ENCODE measurements at regions not wholly inside any gene's neighbourhood (a gene's known extent, or its start where the extent isn't known, plus 50 kb on each side); places are given as distances from the start of the nearest gene placed in this dataset.

DNA sequence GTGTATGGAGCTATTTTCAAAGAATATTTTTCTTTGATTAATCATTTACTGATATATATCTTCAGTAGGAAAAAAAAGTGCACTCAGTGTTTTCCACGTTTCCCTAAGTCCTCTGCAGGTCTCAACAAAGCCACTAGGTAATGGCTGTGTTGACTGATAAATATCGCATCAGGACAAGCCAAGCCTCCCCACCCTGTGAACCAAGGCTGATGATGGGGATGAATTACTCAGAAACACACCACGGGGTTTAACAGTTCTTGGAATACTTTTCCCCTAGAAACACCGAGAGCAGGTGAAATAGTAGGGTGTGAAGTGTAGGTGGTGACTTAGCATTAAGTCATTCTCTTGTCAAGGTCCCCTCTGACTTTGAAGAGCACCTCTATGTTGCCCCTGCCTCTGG is 423.5 kb upstream of the IGFBP3 start:
- H3K27me3 Mint-ChIP-seq (ENCODE audit: low read depth) = no peaks in the 10 kb centered on the region
- TF ChIP-seq, protein P1, sequence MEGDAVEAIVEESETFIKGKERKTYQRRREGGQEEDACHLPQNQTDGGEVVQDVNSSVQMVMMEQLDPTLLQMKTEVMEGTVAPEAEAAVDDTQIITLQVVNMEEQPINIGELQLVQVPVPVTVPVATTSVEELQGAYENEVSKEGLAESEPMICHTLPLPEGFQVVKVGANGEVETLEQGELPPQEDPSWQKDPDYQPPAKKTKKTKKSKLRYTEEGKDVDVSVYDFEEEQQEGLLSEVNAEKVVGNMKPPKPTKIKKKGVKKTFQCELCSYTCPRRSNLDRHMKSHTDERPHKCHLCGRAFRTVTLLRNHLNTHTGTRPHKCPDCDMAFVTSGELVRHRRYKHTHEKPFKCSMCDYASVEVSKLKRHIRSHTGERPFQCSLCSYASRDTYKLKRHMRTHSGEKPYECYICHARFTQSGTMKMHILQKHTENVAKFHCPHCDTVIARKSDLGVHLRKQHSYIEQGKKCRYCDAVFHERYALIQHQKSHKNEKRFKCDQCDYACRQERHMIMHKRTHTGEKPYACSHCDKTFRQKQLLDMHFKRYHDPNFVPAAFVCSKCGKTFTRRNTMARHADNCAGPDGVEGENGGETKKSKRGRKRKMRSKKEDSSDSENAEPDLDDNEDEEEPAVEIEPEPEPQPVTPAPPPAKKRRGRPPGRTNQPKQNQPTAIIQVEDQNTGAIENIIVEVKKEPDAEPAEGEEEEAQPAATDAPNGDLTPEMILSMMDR (IDR thresholded peaks at IDR 0.05; ENCODE audit: unreplicated experiment in 3 of 3) = no peak
- no peak overlapping the region for H3K4me3 Mint-ChIP-seq
- H3K36me3 Mint-ChIP-seq (ENCODE audit: low read depth) = no peaks in the 10 kb centered on the region
- no peak overlapping the region for H3K27ac Mint-ChIP-seq
- peaks cover 10% of the 10 kb centered on the region for H3K9me3 Mint-ChIP-seq
- no peaks in the 10 kb centered on the region for H3K4me1 Mint-ChIP-seq

DNA sequence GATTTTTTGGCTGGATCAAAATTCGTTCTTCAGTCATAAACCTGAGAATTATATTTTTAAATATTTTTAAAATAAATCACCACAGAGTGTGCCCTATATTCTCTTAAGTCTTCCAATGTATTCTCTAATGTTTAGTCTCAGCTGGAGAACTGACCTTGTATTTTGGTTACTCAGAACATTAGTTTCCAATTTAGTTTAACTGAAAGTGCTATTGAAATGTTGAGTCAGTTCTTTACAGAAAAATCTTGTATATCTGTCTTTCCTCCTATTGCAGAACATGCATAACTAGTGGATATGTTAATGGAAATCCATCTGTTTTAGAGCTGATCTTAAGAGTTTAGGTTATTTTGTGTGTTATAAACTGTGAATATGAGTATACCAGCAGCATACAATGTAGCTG is 422.7 kb upstream of the IGFBP3 start:
- H3K36me3 Mint-ChIP-seq (ENCODE audit: low read depth) = no peaks in the 10 kb centered on the region
- H3K27me3 Mint-ChIP-seq (ENCODE audit: low read depth) = no peaks in the 10 kb centered on the region
- no peaks in the 10 kb centered on the region for H3K4me1 Mint-ChIP-seq
- H3K4me3 Mint-ChIP-seq = no peak overlapping the region
- TF ChIP-seq, protein P1 (IDR thresholded peaks at IDR 0.05; ENCODE audit: unreplicated experiment in 3 of 3) = no peak
- peaks cover 17% of the 10 kb centered on the region for H3K9me3 Mint-ChIP-seq
- no peak overlapping the region for H3K27ac Mint-ChIP-seq

DNA sequence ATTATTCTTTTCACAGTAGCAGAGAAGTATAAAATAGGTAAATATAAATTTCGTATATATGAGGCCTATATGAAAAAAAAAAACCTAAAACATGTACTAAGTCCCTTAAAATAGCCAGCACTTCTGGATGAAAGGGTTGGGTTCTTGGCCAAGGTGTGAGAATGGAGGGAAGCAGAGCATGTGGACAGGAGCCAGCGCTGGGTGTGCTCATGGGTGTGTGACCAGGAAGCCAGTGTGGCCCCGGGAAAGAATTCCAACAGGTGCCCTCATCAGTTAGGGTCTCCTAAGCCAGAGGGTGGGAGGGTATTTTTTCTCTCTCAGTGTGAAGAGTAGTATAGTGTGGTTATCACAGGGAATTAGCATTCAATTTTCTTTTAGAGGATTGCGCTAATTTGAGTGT is 401.9 kb upstream of the IGFBP3 start:
- Mint-ChIP-seq H3K27me3 (ENCODE audit: low read depth) (no peaks in the 10 kb centered on the region), H3K9me3 (no peaks in the 10 kb centered on the region), H3K4me1 (peaks cover 6% of the 10 kb centered on the region), H3K27ac (no peak overlapping the region), H3K36me3 (ENCODE audit: low read depth) (no peaks in the 10 kb centered on the region), H3K4me3 (no peak overlapping the region)
- TF ChIP-seq, protein P1 (IDR thresholded peaks at IDR 0.05; ENCODE audit: unreplicated experiment in 3 of 3) = no peak

DNA sequence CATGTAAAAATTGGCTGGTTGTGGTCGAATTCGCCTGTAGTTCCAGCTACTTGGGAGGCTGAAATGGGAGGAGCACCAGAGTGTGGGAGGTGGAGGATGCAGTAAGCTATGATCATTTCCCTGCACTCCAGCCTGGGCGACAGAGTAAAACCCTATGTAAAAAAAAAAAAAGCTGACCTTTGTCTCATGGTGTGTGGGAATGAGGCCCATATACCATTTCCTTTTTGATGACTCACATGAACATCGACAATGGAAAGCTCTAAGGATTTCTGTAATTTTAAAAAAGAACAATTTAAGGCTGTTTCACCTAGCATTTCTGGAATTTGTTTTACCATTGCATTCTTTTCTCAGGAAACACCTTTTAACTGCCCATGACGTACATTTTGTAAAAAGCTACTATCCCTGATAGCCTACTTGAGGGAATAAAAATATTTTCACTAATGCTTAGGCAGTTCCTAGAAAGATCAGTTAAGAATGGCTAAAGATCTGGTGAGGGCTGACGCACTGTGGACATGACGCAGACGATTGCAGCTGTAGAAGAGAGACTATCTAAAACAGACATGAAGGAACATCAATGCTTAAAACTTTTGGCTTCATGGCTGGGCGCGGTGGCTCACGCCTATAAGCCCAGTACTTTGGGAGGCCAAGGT is 400.6 kb upstream of the IGFBP3 start:
- H3K4me1 Mint-ChIP-seq = peaks cover 6% of the 10 kb centered on the region
- no peaks in the 10 kb centered on the region for H3K27me3 Mint-ChIP-seq (ENCODE audit: low read depth)
- peak overlapping the region in 2 of 3 experiments; percentile 54 to 56 for H3K27ac Mint-ChIP-seq
- no peak overlapping the region for H3K4me3 Mint-ChIP-seq
- no peaks in the 10 kb centered on the region for H3K9me3 Mint-ChIP-seq
- TF ChIP-seq, protein P1 (IDR thresholded peaks at IDR 0.05; ENCODE audit: unreplicated experiment in 3 of 3) = no peak
- no peaks in the 10 kb centered on the region for H3K36me3 Mint-ChIP-seq (ENCODE audit: low read depth)

DNA sequence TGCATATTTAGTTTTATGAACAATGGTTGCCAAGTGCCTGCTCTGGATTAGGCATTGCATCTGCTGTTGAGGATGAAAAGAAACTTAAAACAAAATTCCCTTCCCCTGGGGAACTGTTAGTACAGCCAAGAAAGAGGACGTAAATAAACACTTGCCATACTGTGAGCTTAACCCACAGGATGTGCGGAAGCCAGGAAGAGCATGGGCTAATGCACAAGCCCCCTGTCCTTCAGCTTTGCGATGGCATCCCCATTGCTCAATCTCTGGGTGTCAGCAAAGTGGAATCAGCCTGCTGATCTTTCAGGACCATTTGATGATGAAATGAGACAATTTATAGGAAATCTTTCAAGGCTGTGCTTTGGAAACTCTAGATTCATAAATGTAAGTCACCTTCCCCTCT is 399.9 kb upstream of the IGFBP3 start:
- TF ChIP-seq, protein P1 (IDR thresholded peaks at IDR 0.05; ENCODE audit: unreplicated experiment in 3 of 3) = no peak
- no peak overlapping the region for H3K4me3 Mint-ChIP-seq
- H3K27ac Mint-ChIP-seq = no peak overlapping the region
- peaks cover 6% of the 10 kb centered on the region for H3K4me1 Mint-ChIP-seq
- H3K36me3 Mint-ChIP-seq (ENCODE audit: low read depth) = no peaks in the 10 kb centered on the region
- H3K9me3 Mint-ChIP-seq = no peaks in the 10 kb centered on the region
- H3K27me3 Mint-ChIP-seq (ENCODE audit: low read depth) = no peaks in the 10 kb centered on the region

DNA sequence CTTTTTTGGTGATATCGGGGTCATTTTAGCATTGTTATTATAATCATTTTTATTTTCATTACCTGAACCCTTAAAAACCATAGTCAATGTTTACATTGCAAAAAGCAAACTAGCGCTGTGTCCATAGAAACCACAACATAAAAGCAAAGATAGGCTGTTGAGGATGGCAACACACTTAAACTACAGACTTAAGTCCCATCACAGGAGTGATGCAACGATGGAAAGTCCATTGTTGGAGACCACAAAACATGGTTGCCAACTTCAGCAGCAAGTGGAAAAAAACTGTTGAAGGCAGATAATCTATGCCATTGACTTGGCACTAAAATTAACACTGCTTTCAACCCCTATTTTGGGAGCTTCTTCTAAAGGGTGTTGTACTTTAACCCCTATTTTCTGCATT is 398.8 kb upstream of the IGFBP3 start:
- Mint-ChIP-seq H3K36me3 (ENCODE audit: low read depth) (no peaks in the 10 kb centered on the region), H3K27me3 (ENCODE audit: low read depth) (no peaks in the 10 kb centered on the region), H3K9me3 (no peaks in the 10 kb centered on the region), H3K27ac (no peak overlapping the region), H3K4me1 (peaks cover 6% of the 10 kb centered on the region), H3K4me3 (no peak overlapping the region)
- TF ChIP-seq, protein P1 (IDR thresholded peaks at IDR 0.05; ENCODE audit: unreplicated experiment in 3 of 3) = no peak

Measured in nephron (organoid).